ENCODE measurements at regions not wholly inside any gene's neighbourhood (a gene's known extent, or its start where the extent isn't known, plus 50 kb on each side); places are given as distances from the start of the nearest gene placed in this dataset.
"Not testable (repeated sequence)": the region's sequence is repeated elsewhere in the genome, so short reads cannot be mapped to it uniquely, and the experiment has no call there.

GRCh38 chr5:92676215-92677165 is 904.5 kb downstream of the NR2F1-AS1 start:
- H3K36me3 ChIP-seq (ENCODE audit: control insufficient read depth, insufficient read depth, low read length), result no peaks in the 10 kb centered on the region
- no peaks in the 10 kb centered on the region for H3K9me3 ChIP-seq (ENCODE audit: control insufficient read depth, low read length)
- 70 to 90% methylated on average over 3 to 5 of the region's 8 CpGs for WGBS, 2 experiments (ENCODE audit: insufficient coverage in 2 of 2)
- no peaks in the 10 kb centered on the region for H3K4me1 ChIP-seq (ENCODE audit: control insufficient read depth, insufficient read depth, low read length, poor library complexity, severe bottlenecking)
- H3K4me3 ChIP-seq (ENCODE audit: extremely low read depth, insufficient read depth, low read length, poor library complexity, severe bottlenecking), result no peak overlapping the region
- H3K27ac ChIP-seq (ENCODE audit: low read depth, low read length, severe bottlenecking), result no peak overlapping the region

GRCh38 chr5:92674321-92674720 is 906.7 kb downstream of the NR2F1-AS1 start:
- Histone ChIP-seq H3K4me3 (ENCODE audit: extremely low read depth, insufficient read depth, low read length, poor library complexity, severe bottlenecking) (no peak overlapping the region), H3K4me1 (ENCODE audit: control insufficient read depth, insufficient read depth, low read length, poor library complexity, severe bottlenecking) (no peaks in the 10 kb centered on the region), H3K36me3 (ENCODE audit: control insufficient read depth, insufficient read depth, low read length) (no peaks in the 10 kb centered on the region), H3K27ac (ENCODE audit: low read depth, low read length, severe bottlenecking) (no peak overlapping the region), H3K9me3 (ENCODE audit: control insufficient read depth, low read length) (no peaks in the 10 kb centered on the region)
- WGBS, 2 experiments (ENCODE audit: insufficient coverage in 2 of 2), result 46 to 73% methylated on average over 2 of the region's 2 CpGs

- no peak overlapping the region for H3K27ac ChIP-seq (ENCODE audit: low read depth, low read length, severe bottlenecking)
- no peak overlapping the region for H3K4me3 ChIP-seq (ENCODE audit: extremely low read depth, insufficient read depth, low read length, poor library complexity, severe bottlenecking)
- no peaks in the 10 kb centered on the region for H3K9me3 ChIP-seq (ENCODE audit: control insufficient read depth, low read length)
- no peaks in the 10 kb centered on the region for H3K4me1 ChIP-seq (ENCODE audit: control insufficient read depth, insufficient read depth, low read length, poor library complexity, severe bottlenecking)
- no peaks in the 10 kb centered on the region for H3K36me3 ChIP-seq (ENCODE audit: control insufficient read depth, insufficient read depth, low read length)
- 86 to 100% methylated on average over 1 of the region's 1 CpG for WGBS, 2 experiments (ENCODE audit: insufficient coverage in 2 of 2)
Observed at GRCh38 chr5:92665506-92665905, 915.5 kb downstream of the NR2F1-AS1 start.

GRCh38 chr5:92662741-92663140 is 918.3 kb downstream of the NR2F1-AS1 start:
- WGBS, 2 experiments (ENCODE audit: insufficient coverage in 2 of 2), result 80 to 92% methylated on average over 2 of the region's 3 CpGs
- Histone ChIP-seq H3K36me3 (ENCODE audit: control insufficient read depth, insufficient read depth, low read length) (no peaks in the 10 kb centered on the region), H3K4me3 (ENCODE audit: extremely low read depth, insufficient read depth, low read length, poor library complexity, severe bottlenecking) (no peak overlapping the region), H3K9me3 (ENCODE audit: control insufficient read depth, low read length) (no peaks in the 10 kb centered on the region), H3K27ac (ENCODE audit: low read depth, low read length, severe bottlenecking) (no peak overlapping the region), H3K4me1 (ENCODE audit: control insufficient read depth, insufficient read depth, low read length, poor library complexity, severe bottlenecking) (no peaks in the 10 kb centered on the region)

- Histone ChIP-seq H3K9me3 (ENCODE audit: control insufficient read depth, low read length) (no peaks in the 10 kb centered on the region), H3K27ac (ENCODE audit: low read depth, low read length, severe bottlenecking) (no peak overlapping the region), H3K36me3 (ENCODE audit: control insufficient read depth, insufficient read depth, low read length) (no peaks in the 10 kb centered on the region), H3K4me1 (ENCODE audit: control insufficient read depth, insufficient read depth, low read length, poor library complexity, severe bottlenecking) (no peaks in the 10 kb centered on the region), H3K4me3 (ENCODE audit: extremely low read depth, insufficient read depth, low read length, poor library complexity, severe bottlenecking) (no peak overlapping the region)
Observed at GRCh38 chr5:92659246-92659645, 921.8 kb downstream of the NR2F1-AS1 start.

GRCh38 chr5:92654601-92655000 is 926.4 kb downstream of the NR2F1-AS1 start:
- H3K4me3 ChIP-seq (ENCODE audit: extremely low read depth, insufficient read depth, low read length, poor library complexity, severe bottlenecking), result not testable (repeated sequence)
- no CpG with 5 or more reads among the region's 3 CpGs for WGBS, 2 experiments (ENCODE audit: insufficient coverage in 2 of 2)

GRCh38 chr5:92653730-92654461 is 927.1 kb downstream of the NR2F1-AS1 start:
- no peak overlapping the region for H3K4me3 ChIP-seq (ENCODE audit: extremely low read depth, insufficient read depth, low read length, poor library complexity, severe bottlenecking)
- no peaks in the 10 kb centered on the region for H3K36me3 ChIP-seq (ENCODE audit: control insufficient read depth, insufficient read depth, low read length)
- no peaks in the 10 kb centered on the region for H3K4me1 ChIP-seq (ENCODE audit: control insufficient read depth, insufficient read depth, low read length, poor library complexity, severe bottlenecking)
- no CpG with 5 or more reads among the region's 2 CpGs for WGBS, 2 experiments (ENCODE audit: insufficient coverage in 2 of 2)
- H3K9me3 ChIP-seq (ENCODE audit: control insufficient read depth, low read length), result no peaks in the 10 kb centered on the region
- no peak overlapping the region for H3K27ac ChIP-seq (ENCODE audit: low read depth, low read length, severe bottlenecking)

More at GRCh38 chr5:92654601-92655000, 926.4 kb downstream of the NR2F1-AS1 start:
- H3K36me3 ChIP-seq (ENCODE audit: control insufficient read depth, insufficient read depth, low read length); H3K27ac ChIP-seq (ENCODE audit: low read depth, low read length, severe bottlenecking); H3K4me1 ChIP-seq (ENCODE audit: control insufficient read depth, insufficient read depth, low read length, poor library complexity, severe bottlenecking); H3K9me3 ChIP-seq (ENCODE audit: control insufficient read depth, low read length): not testable (repeated sequence)

GRCh38 chr5:92652756-92653155 is 928.3 kb downstream of the NR2F1-AS1 start:
- Histone ChIP-seq H3K4me3 (ENCODE audit: extremely low read depth, insufficient read depth, low read length, poor library complexity, severe bottlenecking) (no peak overlapping the region), H3K4me1 (ENCODE audit: control insufficient read depth, insufficient read depth, low read length, poor library complexity, severe bottlenecking) (no peaks in the 10 kb centered on the region), H3K27ac (ENCODE audit: low read depth, low read length, severe bottlenecking) (no peak overlapping the region), H3K36me3 (ENCODE audit: control insufficient read depth, insufficient read depth, low read length) (no peaks in the 10 kb centered on the region), H3K9me3 (ENCODE audit: control insufficient read depth, low read length) (no peaks in the 10 kb centered on the region)
- WGBS, 2 experiments (ENCODE audit: insufficient coverage in 2 of 2), result no CpG with 5 or more reads among the region's 1 CpG

GRCh38 chr5:92644266-92644886 is 936.6 kb downstream of the NR2F1-AS1 start:
- H3K9me3 ChIP-seq (ENCODE audit: control insufficient read depth, low read length), result no peaks in the 10 kb centered on the region
- 49 to 71% methylated on average over 2 to 3 of the region's 4 CpGs for WGBS, 2 experiments (ENCODE audit: insufficient coverage in 2 of 2)
- H3K27ac ChIP-seq (ENCODE audit: low read depth, low read length, severe bottlenecking), result no peak overlapping the region
- H3K4me3 ChIP-seq (ENCODE audit: extremely low read depth, insufficient read depth, low read length, poor library complexity, severe bottlenecking), result no peak overlapping the region
- peaks cover 6% of the 10 kb centered on the region for H3K4me1 ChIP-seq (ENCODE audit: control insufficient read depth, insufficient read depth, low read length, poor library complexity, severe bottlenecking)
- no peaks in the 10 kb centered on the region for H3K36me3 ChIP-seq (ENCODE audit: control insufficient read depth, insufficient read depth, low read length)

GRCh38 chr5:92641031-92641962 is 939.7 kb downstream of the NR2F1-AS1 start:
- peak overlapping the region; percentile 57 for H3K27ac ChIP-seq (ENCODE audit: low read depth, low read length, severe bottlenecking)
- no peaks in the 10 kb centered on the region for H3K9me3 ChIP-seq (ENCODE audit: control insufficient read depth, low read length)
- no peak overlapping the region for H3K4me3 ChIP-seq (ENCODE audit: extremely low read depth, insufficient read depth, low read length, poor library complexity, severe bottlenecking)
- 49 to 54% methylated on average over 4 to 5 of the region's 10 CpGs for WGBS, 2 experiments (ENCODE audit: insufficient coverage in 2 of 2)
- H3K4me1 ChIP-seq (ENCODE audit: control insufficient read depth, insufficient read depth, low read length, poor library complexity, severe bottlenecking), result peaks cover 6% of the 10 kb centered on the region
- H3K36me3 ChIP-seq (ENCODE audit: control insufficient read depth, insufficient read depth, low read length), result no peaks in the 10 kb centered on the region
